Activated CD8-positive, alpha-beta memory T cell treated with anti-CD3 and anti-CD28 coated beads, Interleukin-2, amount 10 ng/mL, durations not matched to agents 7 days and 5 days (primary cell): ENCODE measurements at regions not wholly inside any gene's neighbourhood (a gene's known extent, or its start where the extent isn't known, plus 50 kb on each side); places are given as distances from the start of the nearest gene placed in this dataset.

Source experiments
- ATAC-seq: fragments of 150-1000 bp; cut with Tn5 transposase; one replicate; pipeline ENCODE4 v1.10.0; 2021; ENCODE audit warnings: moderate library complexity
- CTCF ChIA-PET: fragments of 350-600 bp; sonication (Branson Sonifier 250); formaldehyde crosslinking; loops from one replicate; lab custom pipeline; 2021; ENCODE audit warnings: antibody characterized with exemption; lab: Charles Lee
- DNase-seq: peaks from one replicate; pipeline ENCODE4 v3.0.0-alpha.2; 2020
- H3K27ac Mint-ChIP-seq: one replicate; pipeline ENCODE4 v1.8.0; 2021; ENCODE audit warnings: mild to moderate bottlenecking, mixed read lengths
- H3K27me3 Mint-ChIP-seq: one replicate; pipeline ENCODE4 v1.8.0; 2021; ENCODE audit warnings: mixed read lengths
- H3K36me3 Mint-ChIP-seq: one replicate; pipeline ENCODE4 v1.8.0; 2021; ENCODE audit warnings: mild to moderate bottlenecking, mixed read lengths
- H3K4me1 Mint-ChIP-seq: one replicate; pipeline ENCODE4 v1.8.0; 2021; ENCODE audit warnings: mixed read lengths
- H3K4me3 Mint-ChIP-seq: one replicate; pipeline ENCODE4 v1.8.0; 2021; ENCODE audit warnings: mild to moderate bottlenecking, moderate library complexity, mixed read lengths
- H3K9me3 Mint-ChIP-seq: one replicate; pipeline ENCODE4 v1.8.0; 2022; ENCODE audit warnings: low read depth, mixed read lengths

DNA sequence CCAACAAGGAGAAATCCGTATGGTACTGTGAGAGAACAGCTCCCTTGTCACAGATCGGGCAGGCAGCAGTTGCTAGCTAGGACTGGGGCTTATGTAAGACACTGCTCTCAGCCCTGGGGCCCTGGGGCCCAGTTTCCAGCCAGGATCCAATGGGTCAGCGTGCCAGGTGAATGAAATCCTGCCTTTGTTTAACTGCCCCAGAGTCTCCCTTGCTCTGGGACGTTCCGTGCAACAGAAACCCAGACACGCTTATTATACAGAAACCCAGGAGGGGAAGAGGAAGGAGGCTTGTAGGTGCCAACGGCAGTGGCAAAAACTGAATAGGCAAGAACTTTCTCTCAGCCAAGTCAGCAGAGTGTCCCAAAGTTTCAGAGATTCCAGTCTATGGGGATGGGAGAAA lies 110.6 kb downstream of the DIO2 start:
- ATAC-seq (no peak), DNase-seq (no peak)
- CTCF ChIA-PET, result no interaction called here
- H3K27ac Mint-ChIP-seq, result no peak overlapping the region
- peaks cover 3% of the 10 kb centered on the region for H3K9me3 Mint-ChIP-seq
- no peak overlapping the region for H3K4me3 Mint-ChIP-seq
- no peaks in the 10 kb centered on the region for H3K4me1 Mint-ChIP-seq
- H3K27me3 Mint-ChIP-seq, result no peaks in the 10 kb centered on the region
- H3K36me3 Mint-ChIP-seq, result no peaks in the 10 kb centered on the region

DNA sequence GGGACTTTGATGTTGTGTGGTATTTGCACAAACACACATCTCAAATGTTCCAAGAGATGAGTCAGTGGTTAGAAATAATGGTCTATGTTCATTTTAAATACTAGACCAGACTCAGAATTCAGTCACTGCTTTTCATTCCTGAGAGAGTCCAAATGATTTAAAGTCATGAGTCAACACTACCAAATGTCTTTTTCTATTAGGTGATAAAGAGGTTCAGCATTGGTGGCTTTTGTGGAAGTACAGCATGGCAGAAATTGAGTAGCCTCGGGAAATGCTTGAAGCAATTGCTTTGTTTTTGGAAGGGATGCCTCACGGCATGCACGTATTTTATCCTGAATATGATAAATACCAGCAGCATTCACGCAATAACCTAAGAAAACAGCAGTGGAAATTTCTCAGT lies 115.7 kb downstream of the DIO2 start:
- no peak for ATAC-seq
- H3K4me3 Mint-ChIP-seq, result no peak overlapping the region
- CTCF ChIA-PET, result no interaction called here
- no peaks in the 10 kb centered on the region for H3K4me1 Mint-ChIP-seq
- H3K27ac Mint-ChIP-seq, result no peak overlapping the region
- no peaks in the 10 kb centered on the region for H3K27me3 Mint-ChIP-seq
- no peak for DNase-seq
- peaks cover 3% of the 10 kb centered on the region for H3K9me3 Mint-ChIP-seq
- no peaks in the 10 kb centered on the region for H3K36me3 Mint-ChIP-seq

DNA sequence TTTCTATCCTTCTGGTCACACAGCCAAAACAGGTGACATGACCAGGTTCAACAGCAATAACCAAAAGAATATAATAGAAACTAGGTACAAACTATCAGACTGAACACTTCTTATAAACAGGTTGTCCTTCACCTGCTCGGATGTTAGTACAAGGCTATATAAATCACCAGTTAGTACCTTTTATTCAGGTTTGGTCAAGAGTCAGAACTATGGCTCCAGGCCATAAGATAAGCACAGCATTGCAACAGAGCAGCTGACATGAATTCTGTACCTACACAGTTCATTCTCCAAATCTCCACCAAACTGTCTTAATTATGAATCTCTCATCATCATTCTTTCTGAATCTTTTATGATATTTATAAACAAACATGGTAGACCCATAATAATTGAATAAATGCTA lies 123.9 kb downstream of the DIO2 start:
- Mint-ChIP-seq H3K4me1 (no peaks in the 10 kb centered on the region), H3K36me3 (no peaks in the 10 kb centered on the region), H3K4me3 (no peak overlapping the region), H3K27me3 (no peaks in the 10 kb centered on the region), H3K27ac (no peak overlapping the region), H3K9me3 (peaks cover 3% of the 10 kb centered on the region)
- DNase-seq, result no peak
- CTCF ChIA-PET, result no interaction called here
- no peak for ATAC-seq

DNA sequence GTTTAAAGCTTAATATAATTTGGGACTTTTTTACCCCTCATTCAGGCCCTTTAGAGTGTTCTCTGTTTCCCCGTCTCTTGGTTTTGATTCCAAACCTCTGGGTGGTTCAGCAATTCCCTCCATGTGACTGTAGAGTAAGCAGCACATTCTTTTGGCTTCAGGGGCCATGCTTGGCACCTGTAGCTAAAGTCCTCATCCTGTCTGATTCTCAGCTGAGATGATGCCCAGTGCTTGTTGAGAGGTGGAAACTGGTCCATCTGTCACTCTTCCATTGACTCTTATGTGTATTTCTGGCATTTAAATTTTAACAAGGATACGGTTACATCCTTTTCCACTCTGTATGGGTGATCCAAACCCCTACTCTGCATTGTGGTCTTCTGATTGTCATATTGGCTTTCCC lies 127.1 kb downstream of the DIO2 start:
- no peaks in the 10 kb centered on the region for H3K27me3 Mint-ChIP-seq
- H3K36me3 Mint-ChIP-seq, result no peaks in the 10 kb centered on the region
- no peak for ATAC-seq
- H3K4me3 Mint-ChIP-seq, result no peak overlapping the region
- no peak overlapping the region for H3K27ac Mint-ChIP-seq
- CTCF ChIA-PET, result no interaction called here
- H3K9me3 Mint-ChIP-seq, result peaks cover 6% of the 10 kb centered on the region
- no peaks in the 10 kb centered on the region for H3K4me1 Mint-ChIP-seq
- DNase-seq, result no peak

DNA sequence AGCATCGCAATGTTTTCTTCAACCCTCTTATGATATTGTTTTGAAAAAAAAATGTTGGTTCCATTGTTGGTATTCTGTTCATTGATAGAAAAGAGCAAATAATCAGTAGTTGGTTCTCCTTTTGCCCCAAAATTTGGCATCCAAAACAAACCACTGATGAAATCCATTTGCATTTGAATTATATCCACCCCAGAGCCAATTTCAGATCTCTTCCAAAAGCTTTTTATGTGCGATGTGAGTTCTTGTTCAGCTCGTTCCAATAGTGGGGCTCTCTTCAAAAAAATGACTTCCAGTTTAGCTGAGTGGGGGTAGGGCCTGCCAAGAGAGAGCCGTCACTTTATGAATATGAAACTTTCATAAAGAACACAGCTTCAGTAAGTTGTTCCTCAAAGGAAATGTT lies 130.7 kb downstream of the DIO2 start:
- Mint-ChIP-seq H3K9me3 (peaks cover 9% of the 10 kb centered on the region), H3K4me3 (no peak overlapping the region), H3K27ac (no peak overlapping the region), H3K36me3 (no peaks in the 10 kb centered on the region), H3K4me1 (no peaks in the 10 kb centered on the region), H3K27me3 (no peaks in the 10 kb centered on the region)
- ATAC-seq (no peak), DNase-seq (no peak)
- CTCF ChIA-PET, result no interaction called here

DNA sequence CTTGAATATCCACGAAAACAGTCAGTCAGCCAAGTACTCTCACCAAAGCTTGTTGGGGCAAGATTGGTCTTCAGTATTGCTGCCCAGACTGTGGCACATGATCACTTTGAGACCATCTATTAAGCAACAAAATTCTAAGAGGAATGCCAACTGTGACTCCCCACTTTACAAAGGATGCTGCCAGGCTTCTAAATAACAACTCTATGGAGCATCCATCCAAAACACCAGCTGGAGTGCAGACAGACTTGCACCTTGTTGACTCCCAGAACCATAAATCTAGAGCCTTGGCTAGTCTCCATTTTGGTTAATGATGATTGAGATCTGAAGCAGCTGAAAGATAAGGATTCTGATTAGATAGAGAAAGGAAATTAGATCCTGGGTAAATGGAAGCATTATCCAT lies 132.8 kb downstream of the DIO2 start:
- H3K4me3 Mint-ChIP-seq, result no peak overlapping the region
- no peaks in the 10 kb centered on the region for H3K27me3 Mint-ChIP-seq
- H3K36me3 Mint-ChIP-seq, result no peaks in the 10 kb centered on the region
- H3K9me3 Mint-ChIP-seq, result peaks cover 8% of the 10 kb centered on the region
- H3K4me1 Mint-ChIP-seq, result no peaks in the 10 kb centered on the region
- CTCF ChIA-PET, result no interaction called here
- DNase-seq, result no peak
- no peak for ATAC-seq
- H3K27ac Mint-ChIP-seq, result no peak overlapping the region

DNA sequence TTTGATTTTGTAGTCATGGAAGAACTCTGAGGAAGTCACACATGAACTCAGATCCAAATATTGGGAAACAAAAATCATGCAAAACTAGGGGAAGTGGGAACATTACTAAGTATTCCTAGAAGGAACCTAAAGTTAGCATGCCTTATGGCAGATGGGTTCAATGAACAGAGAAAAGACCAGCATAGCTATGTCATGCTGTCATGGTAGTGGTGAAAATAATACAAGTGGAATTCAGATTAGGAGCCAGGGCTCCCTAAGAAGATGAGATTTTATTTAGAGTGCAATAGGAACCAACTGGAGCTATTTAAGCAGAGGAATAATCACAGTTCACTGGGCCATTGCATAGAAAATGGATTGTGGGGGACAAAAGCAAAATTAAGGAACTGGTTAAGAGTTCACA lies 134.0 kb downstream of the DIO2 start:
- CTCF ChIA-PET, result no interaction called here
- Mint-ChIP-seq H3K4me1 (no peaks in the 10 kb centered on the region), H3K36me3 (no peaks in the 10 kb centered on the region), H3K27me3 (no peaks in the 10 kb centered on the region), H3K27ac (no peak overlapping the region), H3K9me3 (peaks cover 8% of the 10 kb centered on the region), H3K4me3 (no peak overlapping the region)
- no peak for DNase-seq
- ATAC-seq, result no peak

DNA sequence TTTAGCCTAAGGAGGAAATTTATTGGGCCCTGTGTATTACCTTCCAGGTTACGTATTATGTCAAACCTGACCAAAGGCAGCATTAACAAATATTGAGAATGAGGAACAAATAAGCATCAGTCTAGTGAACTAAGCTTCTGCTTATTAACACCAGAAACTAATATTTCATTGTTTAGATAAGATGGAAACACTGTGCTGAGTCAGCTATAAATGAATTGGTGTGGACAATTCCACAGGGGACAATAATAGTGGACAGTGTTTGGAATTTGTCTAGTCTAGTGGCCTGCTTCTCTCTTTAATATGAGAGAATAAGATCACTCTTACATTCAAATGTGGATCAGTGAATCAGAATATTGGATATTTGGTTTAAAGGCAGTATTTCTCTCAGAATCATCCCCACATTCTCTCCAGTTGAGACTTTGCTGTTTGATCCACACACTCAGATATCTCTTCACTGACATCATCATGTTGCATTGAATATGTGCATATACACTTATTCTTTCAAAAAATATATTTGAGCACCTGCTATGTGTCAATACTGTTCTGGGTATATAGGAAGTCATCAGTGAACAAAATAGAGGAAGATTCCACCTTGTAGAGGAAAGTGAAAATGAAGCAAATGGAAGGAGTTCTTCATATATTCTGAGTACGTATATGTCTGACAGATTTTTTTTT lies 136.3 kb downstream of the DIO2 start:
- Mint-ChIP-seq H3K27ac (no peak overlapping the region), H3K4me3 (no peak overlapping the region), H3K4me1 (no peaks in the 10 kb centered on the region), H3K27me3 (no peaks in the 10 kb centered on the region), H3K36me3 (no peaks in the 10 kb centered on the region), H3K9me3 (peaks cover 9% of the 10 kb centered on the region)
- ATAC-seq (no peak), DNase-seq (no peak)
- CTCF ChIA-PET, result no interaction called here

DNA sequence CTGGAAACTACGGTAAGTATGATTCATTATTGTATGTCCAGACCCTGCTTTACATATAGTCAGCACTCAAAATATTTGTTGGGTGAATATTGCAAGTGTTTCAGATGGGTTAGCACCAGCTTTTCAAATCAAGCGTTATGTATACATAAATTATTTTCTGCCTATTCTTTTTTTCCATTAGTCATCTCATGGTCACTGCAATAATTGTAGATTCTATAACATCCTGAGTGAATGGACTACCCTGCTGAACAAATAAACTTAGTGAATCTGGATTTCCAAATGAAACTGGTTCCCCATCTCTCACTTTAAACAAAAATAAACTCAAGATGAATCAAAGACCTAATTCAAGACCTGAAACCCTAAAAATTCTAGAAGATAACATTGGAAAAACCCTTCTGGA lies 152.3 kb downstream of the DIO2 start:
- no peaks in the 10 kb centered on the region for H3K27me3 Mint-ChIP-seq
- no peak overlapping the region for H3K4me3 Mint-ChIP-seq
- CTCF ChIA-PET, result no interaction called here
- H3K9me3 Mint-ChIP-seq, result no peaks in the 10 kb centered on the region
- no peak overlapping the region for H3K27ac Mint-ChIP-seq
- DNase-seq, result no peak
- no peaks in the 10 kb centered on the region for H3K36me3 Mint-ChIP-seq
- H3K4me1 Mint-ChIP-seq, result no peaks in the 10 kb centered on the region
- no peak for ATAC-seq

DNA sequence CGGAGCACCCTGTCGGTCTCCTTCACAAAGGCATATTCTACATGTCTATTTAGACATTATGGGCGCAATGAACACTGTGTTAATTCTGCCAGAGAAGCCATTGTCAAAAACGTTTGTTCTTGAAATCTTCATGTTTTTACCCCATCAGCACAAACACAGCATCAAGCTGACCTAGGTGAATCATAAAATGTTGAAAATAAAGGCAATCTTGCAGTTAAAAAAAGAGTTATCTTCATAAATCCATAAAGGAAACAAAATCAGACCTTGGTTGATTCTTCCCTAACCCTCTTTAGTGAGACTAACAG lies 154.9 kb downstream of the DIO2 start:
- ATAC-seq, result no peak
- Mint-ChIP-seq H3K4me3 (no peak overlapping the region), H3K4me1 (no peaks in the 10 kb centered on the region), H3K27me3 (no peaks in the 10 kb centered on the region), H3K27ac (no peak overlapping the region), H3K9me3 (no peaks in the 10 kb centered on the region), H3K36me3 (no peaks in the 10 kb centered on the region)
- CTCF ChIA-PET, result interaction anchor here (1.9 kb wide), 1 partner anchor 794 kb away, joined by 4 read pairs; no protein-coding TSS in a partner anchor
- DNase-seq, result no peak

DNA sequence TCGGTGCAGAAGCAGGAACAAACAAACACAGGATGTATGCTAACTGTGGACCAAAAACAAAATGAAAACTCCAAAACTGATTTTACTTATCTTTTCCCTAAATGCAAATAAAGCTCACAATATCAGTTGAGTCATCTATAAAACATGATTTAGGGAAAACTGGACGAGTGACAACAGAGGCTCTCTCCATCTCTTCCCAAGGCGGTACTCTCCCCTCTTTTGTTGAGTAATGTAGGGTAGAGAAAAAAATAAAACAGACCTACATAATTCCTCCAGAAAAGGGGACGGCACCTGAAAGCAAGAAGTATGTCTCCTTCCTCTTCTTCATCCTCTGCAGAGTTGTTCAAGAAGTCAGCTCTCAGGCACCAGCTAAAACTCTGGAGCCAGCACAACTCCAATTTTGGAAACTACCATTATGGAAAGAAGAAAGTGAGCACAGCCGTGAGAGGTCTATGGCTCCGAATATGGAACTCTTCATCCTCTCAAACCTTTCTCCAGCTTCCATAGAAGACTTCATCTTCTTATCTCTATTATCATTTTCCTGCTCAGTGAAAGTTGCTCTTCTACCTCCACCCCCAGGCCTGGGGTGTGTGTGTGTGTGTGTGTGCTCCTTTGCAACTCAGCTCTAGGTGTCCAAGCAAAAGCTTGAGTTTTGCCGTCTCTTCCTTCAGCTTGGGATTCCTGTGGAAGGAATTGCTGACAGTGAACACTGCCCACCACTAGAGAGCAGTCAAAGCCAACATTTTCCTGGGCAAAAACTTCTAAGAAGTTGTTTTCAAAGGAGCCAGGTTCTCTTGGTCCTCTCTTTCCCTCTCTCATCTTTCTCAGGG lies 155.4 kb downstream of the DIO2 start:
- CTCF ChIA-PET, result interaction anchor here (1.0 to 1.9 kb wide), 2 partner anchors 85 to 795 kb away, joined by 4 read pairs; no protein-coding TSS in a partner anchor
- no peak for ATAC-seq

DNA sequence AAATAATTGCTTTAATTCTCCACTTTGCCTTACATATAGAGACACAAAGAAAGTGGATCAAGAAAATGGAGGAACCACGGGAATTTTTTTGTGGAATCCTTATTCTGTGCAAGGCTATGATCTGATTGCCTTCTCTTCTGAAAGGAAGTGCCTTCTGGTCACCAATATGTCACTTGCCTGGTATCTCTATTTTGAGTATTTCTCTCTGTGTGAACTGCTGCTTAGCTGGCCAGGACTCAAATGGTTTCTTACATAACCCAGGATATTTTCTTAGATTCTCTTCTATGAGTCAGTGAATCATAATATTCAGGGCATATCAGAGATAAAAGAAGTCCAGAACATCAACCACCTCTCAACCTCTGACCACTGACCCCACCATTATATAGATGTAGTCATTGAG lies 156.1 kb downstream of the DIO2 start:
- no peaks in the 10 kb centered on the region for H3K9me3 Mint-ChIP-seq
- H3K27ac Mint-ChIP-seq, result no peak overlapping the region
- CTCF ChIA-PET, result interaction anchor here (1.0 to 1.9 kb wide), 2 partner anchors 84 to 795 kb away, joined by 4 read pairs; no protein-coding TSS in a partner anchor
- H3K27me3 Mint-ChIP-seq, result no peaks in the 10 kb centered on the region
- ATAC-seq (no peak), DNase-seq (no peak)
- H3K36me3 Mint-ChIP-seq, result no peaks in the 10 kb centered on the region
- no peaks in the 10 kb centered on the region for H3K4me1 Mint-ChIP-seq
- H3K4me3 Mint-ChIP-seq, result no peak overlapping the region

More for the DNA sequence above, 155.4 kb downstream of the DIO2 start:
- Mint-ChIP-seq H3K4me3 (no peak overlapping the region), H3K27ac (no peak overlapping the region), H3K27me3 (no peaks in the 10 kb centered on the region), H3K4me1 (no peaks in the 10 kb centered on the region), H3K36me3 (no peaks in the 10 kb centered on the region), H3K9me3 (no peaks in the 10 kb centered on the region)
- DNase-seq, result no peak

DNA sequence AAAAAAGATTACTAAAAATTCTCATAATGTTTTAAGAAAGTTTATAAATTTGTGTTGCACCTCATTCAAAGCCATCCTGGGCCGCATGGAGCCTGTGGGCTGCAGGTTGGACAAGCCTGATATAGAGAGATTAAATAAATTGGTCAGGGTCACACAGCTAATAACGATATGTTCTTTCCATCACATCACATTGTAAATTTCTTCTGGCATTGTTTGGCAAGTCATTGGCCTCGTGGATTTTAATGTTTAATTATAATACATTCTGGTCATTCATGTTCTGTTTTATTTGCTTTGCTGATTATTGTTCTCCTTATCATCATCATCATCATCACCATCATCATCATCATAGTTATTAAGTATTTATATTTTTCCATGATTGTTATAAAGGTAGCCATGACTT lies 157.3 kb downstream of the DIO2 start:
- Mint-ChIP-seq H3K4me1 (no peaks in the 10 kb centered on the region), H3K27ac (no peak overlapping the region), H3K4me3 (no peak overlapping the region), H3K9me3 (no peaks in the 10 kb centered on the region), H3K27me3 (no peaks in the 10 kb centered on the region), H3K36me3 (no peaks in the 10 kb centered on the region)
- no peak for DNase-seq
- ATAC-seq, result no peak
- CTCF ChIA-PET, result no interaction called here

DNA sequence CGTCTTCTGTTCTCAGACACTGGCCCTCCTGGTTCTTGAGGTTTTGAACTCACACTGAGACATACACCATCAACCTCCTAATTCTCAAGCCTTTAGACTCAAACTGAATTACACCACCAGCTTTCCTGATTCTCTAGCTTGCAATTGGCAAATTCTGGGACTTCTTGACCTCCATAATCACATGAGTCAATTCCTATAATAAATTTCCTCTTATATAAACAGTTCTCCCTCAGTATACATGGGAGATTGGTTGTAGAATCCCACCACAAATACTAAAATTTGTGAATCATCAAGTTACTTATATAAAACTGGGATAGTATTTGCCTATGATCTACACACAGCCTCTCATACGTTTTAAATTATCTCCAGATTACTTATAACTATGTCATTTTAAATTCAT lies 162.2 kb downstream of the DIO2 start:
- Mint-ChIP-seq H3K4me1 (no peaks in the 10 kb centered on the region), H3K9me3 (no peaks in the 10 kb centered on the region), H3K36me3 (no peaks in the 10 kb centered on the region), H3K27ac (no peak overlapping the region), H3K4me3 (no peak overlapping the region), H3K27me3 (no peaks in the 10 kb centered on the region)
- CTCF ChIA-PET, result no interaction called here
- ATAC-seq, result no peak
- DNase-seq, result no peak
